ENCODE measurements at regions not wholly inside any gene's neighbourhood (a gene's known extent, or its start where the extent isn't known, plus 50 kb on each side); places are given as distances from the start of the nearest gene placed in this dataset.
"Not testable (repeated sequence)": the region's sequence is repeated elsewhere in the genome, so short reads cannot be mapped to it uniquely, and the experiment has no call there.

DNA sequence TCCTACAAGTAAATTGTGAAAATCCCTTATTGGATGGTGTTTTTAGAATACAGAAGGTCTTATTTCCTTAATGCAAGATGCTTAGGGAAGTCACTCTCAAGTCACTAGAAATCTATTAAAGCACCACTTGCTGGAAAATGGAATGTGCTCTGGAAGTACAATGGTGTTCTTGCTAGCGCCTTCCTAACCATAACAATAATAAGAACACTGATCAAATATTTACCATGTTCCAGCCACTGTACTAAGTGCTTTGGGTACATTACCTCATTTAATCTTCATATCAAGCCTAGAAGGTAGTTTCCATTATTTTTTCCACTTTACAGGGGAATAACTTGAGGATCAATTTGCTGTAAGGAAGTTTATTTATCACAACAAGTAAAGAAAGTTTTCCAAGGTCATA lies 75.1 kb downstream of the FAM72B start:
- DNase-seq (ENCODE audit: low read depth, low spot score): not testable (repeated sequence)

GRCh38 chr1:121116522-121117297 lies 67.4 kb downstream of the FAM72B start:
- not testable (repeated sequence) for DNase-seq (ENCODE audit: low read depth, low spot score)

- not testable (repeated sequence) for DNase-seq (ENCODE audit: low read depth, low spot score)
Observed at GRCh38 chr1:121117298-121117611, 66.9 kb downstream of the FAM72B start.

DNA sequence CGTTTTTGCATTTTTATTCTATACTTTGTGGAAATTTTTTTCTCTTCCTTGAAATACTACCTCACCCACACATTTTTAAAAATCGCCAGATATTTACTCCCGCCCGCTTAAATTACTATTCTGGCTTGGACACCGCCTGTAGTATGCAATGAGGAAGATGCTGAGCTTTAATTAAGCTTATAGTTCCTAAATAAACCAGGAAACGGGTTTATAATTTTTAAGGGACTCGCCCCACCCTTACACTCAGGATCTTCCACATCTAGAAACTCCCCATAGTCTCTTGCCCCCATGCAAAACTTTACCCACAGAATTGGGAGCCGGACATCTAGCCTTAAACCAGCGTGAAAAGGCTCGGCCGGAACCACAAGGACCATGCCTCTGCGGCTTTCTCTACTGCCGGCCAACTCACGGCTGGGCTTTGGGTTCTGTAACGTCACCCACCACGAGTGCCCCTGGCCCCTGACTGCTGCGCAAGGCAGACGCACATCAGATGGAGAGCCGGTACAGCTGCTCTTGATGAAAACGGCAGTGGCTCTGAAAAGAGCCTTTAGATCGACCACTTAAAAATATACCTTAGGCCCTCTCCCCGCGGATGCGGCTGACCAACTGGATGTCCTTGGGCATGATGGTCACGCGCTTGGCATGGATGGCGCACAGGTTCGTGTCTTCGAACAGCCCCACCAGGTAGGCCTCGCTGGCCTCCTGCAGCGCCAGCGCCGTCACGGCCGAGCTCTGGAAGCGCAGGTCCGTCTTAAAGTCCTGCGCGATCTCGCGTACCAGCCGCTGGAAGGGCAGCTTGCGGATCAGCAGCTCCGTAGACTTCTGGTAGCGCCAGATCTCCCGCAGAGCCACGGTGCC lies 66.3 kb downstream of the FAM72B start:
- DNase-seq (ENCODE audit: low read depth, low spot score): not testable (repeated sequence)
